ENCODE measurements at regions not wholly inside any gene's neighbourhood (a gene's known extent, or its start where the extent isn't known, plus 50 kb on each side); places are given as distances from the start of the nearest gene placed in this dataset.

- TF ChIP-seq GATA2 (IDR thresholded peaks at IDR 0.05; ENCODE audit: low read depth, low read length) (no peak), GATA3 (IDR thresholded peaks at IDR 0.05; ENCODE audit: low read depth, low read length) (no peak)
These were observed 58.1 kb upstream of the FNDC3B start for GRCh38 chr3:171981271-171981605.
